OCI-LY7 (cell line): ENCODE measurements at regions not wholly inside any gene's neighbourhood (a gene's known extent, or its start where the extent isn't known, plus 50 kb on each side); places are given as distances from the start of the nearest gene placed in this dataset.
"Not testable (repeated sequence)": the region's sequence is repeated elsewhere in the genome, so short reads cannot be mapped to it uniquely, and the experiment has no call there.

ENCODE experiments used
- BruUV-seq: library from RNA; stranded (reverse); fragments of 400-500 nt; replicated peaks from 2 replicates; lab custom pipeline; 2021; lab: Mats Ljungman, UMichigan
- CTCF ChIA-PET: fragments of 300-600 bp; sonication (Branson Sonifier 250); formaldehyde crosslinking; loops from one replicate; lab custom pipeline; 2022; ENCODE audit warnings: antibody characterized with exemption; ENCODE audit not compliant: unreplicated experiment; lab: Charles Lee
- POLR2A ChIA-PET: fragments of 300-600 bp; sonication (Branson Sonifier 250); formaldehyde crosslinking; loops from one replicate; lab custom pipeline; 2022; ENCODE audit warnings: antibody characterized with exemption; lab: Charles Lee
- DNase-seq: peaks from one replicate; pipeline ENCODE4 v3.0.0-alpha.2; 2015; ENCODE audit warnings: low spot score
- H2AFZ ChIP-seq: fragments of 200-600 bp; sonication (generic), shearing (Covaris generic); 2 replicates; pipeline ENCODE4 v1.6.1; 2014; ENCODE audit warnings: mild to moderate bottlenecking, antibody characterized with exemption, low read length, moderate library complexity
- H3K27ac ChIP-seq: fragments of 200-600 bp; sonication (generic); 2 replicates; pipeline ENCODE4 v1.5.1; 2014; ENCODE audit warnings: mixed run types, low read depth, mild to moderate bottlenecking, moderate library complexity, low read length, inconsistent platforms; ENCODE audit not compliant: poor library complexity, severe bottlenecking
- H3K36me3 ChIP-seq: fragments of 200-600 bp; sonication (generic); 2 replicates; pipeline ENCODE4 v1.6.1; 2014; ENCODE audit warnings: mild to moderate bottlenecking, antibody characterized with exemption, low read length, moderate library complexity, mixed read lengths; ENCODE audit not compliant: insufficient read depth
- H3K4me1 ChIP-seq: fragments of 200-600 bp; sonication (generic); 2 replicates; pipeline ENCODE4 v1.5.1; 2014; ENCODE audit warnings: mild to moderate bottlenecking, low read length; ENCODE audit not compliant: insufficient read depth, poor library complexity, severe bottlenecking
- H3K4me2 ChIP-seq: fragments of 200-600 bp; sonication (generic); 2 replicates; pipeline ENCODE4 v1.6.1; 2014; ENCODE audit warnings: mild to moderate bottlenecking, low read length
- H3K4me3 ChIP-seq: fragments of 200-600 bp; sonication (generic); 2 replicates; pipeline ENCODE4 v1.5.1; 2014; ENCODE audit warnings: mild to moderate bottlenecking, low read depth, low read length; ENCODE audit not compliant: poor library complexity, severe bottlenecking
- H3K79me2 ChIP-seq: fragments of 200-600 bp; sonication (generic); 2 replicates; pipeline ENCODE4 v1.6.1; 2016; ENCODE audit warnings: low read depth, mild to moderate bottlenecking, low read length, moderate library complexity, mixed read lengths; ENCODE audit not compliant: insufficient read depth
- H3K9me2 ChIP-seq: fragments of 200-600 bp; sonication (generic); 2 replicates; pipeline ENCODE4 v1.6.1; 2016; ENCODE audit warnings: mild to moderate bottlenecking, low read length, mixed read lengths; ENCODE audit not compliant: insufficient read depth
- H3K9me3 ChIP-seq: fragments of 200-600 bp; sonication (generic); 2 replicates; pipeline ENCODE4 v1.6.1; 2014; ENCODE audit warnings: mild to moderate bottlenecking, mixed run types, low read length, mixed read lengths
- H4K20me1 ChIP-seq: fragments of 200-600 bp; sonication (generic); 2 replicates; pipeline ENCODE4 v1.6.1; 2014; ENCODE audit warnings: mild to moderate bottlenecking, antibody characterized with exemption, low read length, moderate library complexity, mixed read lengths; ENCODE audit not compliant: insufficient read depth
- CTCF ChIP-seq: fragments of 200-600 bp; sonication (generic); conservative IDR thresholded peaks from 2 replicates; pipeline ENCODE4 v1.5.1; 2014; ENCODE audit warnings: mild to moderate bottlenecking, antibody characterized with exemption, low read length, moderate library complexity, mixed read lengths
- EZH2phosphoT487 ChIP-seq: fragments of 200-600 bp; sonication (generic); IDR thresholded peaks from 2 replicates; pipeline ENCODE4 v1.6.1; 2018; ENCODE audit warnings: low read depth, borderline replicate concordance, mild to moderate bottlenecking, mixed run types, antibody characterized with exemption, low read length, moderate library complexity, mixed read lengths
- intact Hi-C: fragments of 100-400 bp; cut with micrococcal nuclease; formaldehyde crosslinking; loops from one replicate; pipeline ENCODE4 v1.10.0; 2022; ENCODE audit not compliant: unreplicated experiment

- BruUV-seq, result no TSS peak
- intact Hi-C loops, result no loop called here
- CTCF ChIA-PET, result no interaction called here
These were observed 272.1 kb downstream of the SI start for GRCh38 chr3:164806188-164806587.

GRCh38 chr3:164794099-164794498, 284.2 kb downstream of the SI start:
- no peak for DNase-seq
- ChIA-PET CTCF (no interaction called here), POLR2A (no interaction called here)
- Histone ChIP-seq H3K4me3 (no peak overlapping the region), H3K36me3 (no peaks in the 10 kb centered on the region), H2AFZ (no peak overlapping the region), H3K27ac (no peak overlapping the region), H3K9me3 (no peaks in the 10 kb centered on the region), H3K79me2 (no peaks in the 10 kb centered on the region), H3K4me1 (no peaks in the 10 kb centered on the region), H3K9me2 (no peaks in the 10 kb centered on the region), H3K4me2 (no peak overlapping the region), H4K20me1 (no peaks in the 10 kb centered on the region)
- no TSS peak for BruUV-seq
- intact Hi-C loops, result no loop called here
- no peak for TF ChIP-seq CTCF
- TF ChIP-seq EZH2phosphoT487, result no peak

More at GRCh38 chr3:164806188-164806587, 272.1 kb downstream of the SI start:
- Histone ChIP-seq H3K79me2 (no peaks in the 10 kb centered on the region), H3K4me1 (no peaks in the 10 kb centered on the region), H3K9me2 (no peaks in the 10 kb centered on the region), H3K4me2 (no peak overlapping the region), H4K20me1 (no peaks in the 10 kb centered on the region), H3K9me3 (no peaks in the 10 kb centered on the region), H2AFZ (no peak overlapping the region), H3K27ac (no peak overlapping the region), H3K4me3 (no peak overlapping the region), H3K36me3 (no peaks in the 10 kb centered on the region)
- no peak for DNase-seq
- TF ChIP-seq CTCF (no peak), EZH2phosphoT487 (no peak)
- POLR2A ChIA-PET, result no interaction called here

GRCh38 chr3:164791263-164791662, 287.0 kb downstream of the SI start:
- H3K4me1 ChIP-seq, result no peaks in the 10 kb centered on the region
- POLR2A ChIA-PET, result interaction anchor here (0.9 kb wide), 1 partner anchor 72 kb away, joined by 5 read pairs; no protein-coding TSS in a partner anchor

GRCh38 chr3:164784407-164784806, 293.9 kb downstream of the SI start:
- H3K79me2 ChIP-seq, H3K9me2 ChIP-seq, H3K4me2 ChIP-seq, H3K9me3 ChIP-seq, CTCF ChIA-PET, H3K4me1 ChIP-seq, BruUV-seq, H3K36me3 ChIP-seq, POLR2A ChIA-PET, intact Hi-C loops, H3K4me3 ChIP-seq, H3K27ac ChIP-seq, H2AFZ ChIP-seq, H4K20me1 ChIP-seq, DNase-seq: not testable (repeated sequence)

More at GRCh38 chr3:164791263-164791662, 287.0 kb downstream of the SI start:
- Histone ChIP-seq H3K27ac (no peak overlapping the region), H3K4me3 (no peak overlapping the region), H3K4me2 (no peak overlapping the region), H4K20me1 (no peaks in the 10 kb centered on the region), H3K9me3 (no peaks in the 10 kb centered on the region), H2AFZ (no peak overlapping the region), H3K79me2 (no peaks in the 10 kb centered on the region), H3K9me2 (no peaks in the 10 kb centered on the region), H3K36me3 (no peaks in the 10 kb centered on the region)
- DNase-seq, result no peak
- BruUV-seq, result no TSS peak
- intact Hi-C loops, result no loop called here
- CTCF ChIA-PET, result no interaction called here
- TF ChIP-seq CTCF (no peak), EZH2phosphoT487 (no peak)
